ENCODE measurements at regions not wholly inside any gene's neighbourhood (a gene's known extent, or its start where the extent isn't known, plus 50 kb on each side); places are given as distances from the start of the nearest gene placed in this dataset.

- no peak overlapping the region for H3K14ac ChIP-seq (ENCODE audit: insufficient read depth, low read length)
- Mint-ChIP-seq H3K27ac (no peak overlapping the region), H3K36me3 (ENCODE audit: insufficient read depth in 1 of 3, low read depth in 3 of 3) (no peaks in the 10 kb centered on the region), H3K4me1 (peaks cover 3% of the 10 kb centered on the region in 2 experiments), H3K9me3 (no peaks in the 10 kb centered on the region), H3K4me3 (no peak overlapping the region), H3K27me3 (ENCODE audit: low read depth) (no peaks in the 10 kb centered on the region)
- H2AFZ ChIP-seq (ENCODE audit: low read length) = no peak overlapping the region
- H2BK120ac ChIP-seq (ENCODE audit: low read depth, low read length, poor library complexity, severe bottlenecking) = no peak overlapping the region
- H3K4me2 ChIP-seq (ENCODE audit: insufficient read depth, insufficient read length, low read length) = no peak overlapping the region
- no peak overlapping the region for H3K56ac ChIP-seq (ENCODE audit: insufficient read length, low read depth, low read length)
- no peak overlapping the region for H2BK20ac ChIP-seq (ENCODE audit: low read depth, low read length, poor library complexity, severe bottlenecking)
- H3T11ph ChIP-seq (ENCODE audit: low read length) = no peak overlapping the region
- no peak overlapping the region for H4K5ac ChIP-seq (ENCODE audit: insufficient read length, low read depth, low read length)
- H3K27ac ChIP-seq (ENCODE audit: insufficient read length, low read depth, low read length) = no peak overlapping the region
- no peak overlapping the region for H2BK5ac ChIP-seq (ENCODE audit: insufficient read length, low read length)
- H3K23ac ChIP-seq (ENCODE audit: insufficient read length, low read depth, low read length) = no peak overlapping the region
- H2AK5ac ChIP-seq (ENCODE audit: insufficient read length, low read length) = no peak overlapping the region
- no CpG with 5 or more reads among the region's 1 CpG for WGBS (ENCODE audit: extremely low coverage, insufficient read length, low lambda C conversion rate)
- TF ChIP-seq CTCF (conservative IDR thresholded peaks at IDR 0.05) = no peak
- no peak overlapping the region for H4K91ac ChIP-seq (ENCODE audit: insufficient read length, low read depth, low read length)
- H3K18ac ChIP-seq (ENCODE audit: insufficient read length, low read depth, low read length) = no peak overlapping the region
- no peak for DNase-seq
- H3K23me2 ChIP-seq (ENCODE audit: insufficient read length, low read depth, low read length, poor library complexity, severe bottlenecking) = no peaks in the 10 kb centered on the region
- no peak overlapping the region for H2BK12ac ChIP-seq (ENCODE audit: insufficient read length, low read depth, low read length)
- no peaks in the 10 kb centered on the region for H3K4me1 ChIP-seq (ENCODE audit: insufficient read depth, low read length)
- no peak overlapping the region for H3K4ac ChIP-seq (ENCODE audit: low read depth, low read length)
- H3K79me2 ChIP-seq (ENCODE audit: insufficient read depth, low read length) = no peaks in the 10 kb centered on the region
- H3K27me3 ChIP-seq (ENCODE audit: insufficient read depth, low read length) = no peaks in the 10 kb centered on the region
- no peak overlapping the region for H3K9ac ChIP-seq (ENCODE audit: extremely low read depth, insufficient read length, low read length)
- no peaks in the 10 kb centered on the region for H4K20me1 ChIP-seq (ENCODE audit: control insufficient read depth, insufficient read depth, insufficient read length)
- no peak overlapping the region for H4K8ac ChIP-seq (replicated peaks; ENCODE audit: insufficient read length, low read depth, low read length)
- H3K9me3 ChIP-seq (ENCODE audit: control insufficient read depth, low read depth, low read length) = no peaks in the 10 kb centered on the region
- no peaks in the 10 kb centered on the region for H3K79me1 ChIP-seq (ENCODE audit: insufficient read depth, low read depth, low read length, poor library complexity, severe bottlenecking)
- no peak overlapping the region for H2BK15ac ChIP-seq (ENCODE audit: low read depth, low read length)
Measured at GRCh38 chr3:21912711-21913110, 161.7 kb upstream of the ZNF385D start.
